Hypothalamus (tissue), 51 donors: ENCODE measurements at regions not wholly inside any gene's neighbourhood (a gene's known extent, or its start where the extent isn't known, plus 50 kb on each side); places are given as distances from the start of the nearest gene placed in this dataset.

Source experiments
- DNase-seq, 51 donors: peaks; one replicate each; lab custom pipeline; 2025; lab: John Stamatoyannopoulos, UW

GRCh38 chr6:168229368-168229752 is 90.2 kb downstream of the DACT2 start:
- DNase-seq, result no peak

GRCh38 chr6:168228676-168229367 is 90.8 kb downstream of the DACT2 start:
- DNase-seq, result no peak

GRCh38 chr6:168227840-168228239 is 91.7 kb downstream of the DACT2 start:
- no peak for DNase-seq

- peak in 1 of 51 donors; percentile 10 for DNase-seq
Measured at GRCh38 chr6:168226902-168227318, 92.7 kb downstream of the DACT2 start.

GRCh38 chr6:168226061-168226752 is 93.4 kb downstream of the DACT2 start:
- DNase-seq, result peak in 11 of 51 donors; percentile 10 to 56 (median 24)

GRCh38 chr6:168225471-168225911 is 94.1 kb downstream of the DACT2 start:
- no peak for DNase-seq

GRCh38 chr6:168223755-168224154 is 95.8 kb downstream of the DACT2 start:
- DNase-seq, result no peak

- no peak for DNase-seq
Measured at GRCh38 chr6:168223150-168223549, 96.4 kb downstream of the DACT2 start.

- DNase-seq, result no peak
Measured at GRCh38 chr6:168222115-168223043, 97.2 kb downstream of the DACT2 start.

- no peak for DNase-seq
Measured at GRCh38 chr6:168221497-168222079, 98.0 kb downstream of the DACT2 start.

- no peak for DNase-seq
Measured at GRCh38 chr6:168221000-168221399, 98.6 kb downstream of the DACT2 start.

- DNase-seq, result no peak
Measured at GRCh38 chr6:168219804-168220203, 99.8 kb downstream of the DACT2 start.

- no peak for DNase-seq
Measured at GRCh38 chr6:168218785-168219566, 100.6 kb downstream of the DACT2 start.

GRCh38 chr6:168217880-168218537 is 101.6 kb downstream of the DACT2 start:
- DNase-seq, result no peak

- no peak for DNase-seq
Measured at GRCh38 chr6:168217216-168217879, 102.2 kb downstream of the DACT2 start.

- peak in 23 of 51 donors; percentile 5 to 59 (median 37) for DNase-seq
Measured at GRCh38 chr6:168216751-168217191, 102.8 kb downstream of the DACT2 start.

- DNase-seq, result no peak
Measured at GRCh38 chr6:168216117-168216516, 103.5 kb downstream of the DACT2 start.

- no peak for DNase-seq
Measured at GRCh38 chr6:168215121-168215808, 104.3 kb downstream of the DACT2 start.
